ENCODE measurements at regions not wholly inside any gene's neighbourhood (a gene's known extent, or its start where the extent isn't known, plus 50 kb on each side); places are given as distances from the start of the nearest gene placed in this dataset.

DNA sequence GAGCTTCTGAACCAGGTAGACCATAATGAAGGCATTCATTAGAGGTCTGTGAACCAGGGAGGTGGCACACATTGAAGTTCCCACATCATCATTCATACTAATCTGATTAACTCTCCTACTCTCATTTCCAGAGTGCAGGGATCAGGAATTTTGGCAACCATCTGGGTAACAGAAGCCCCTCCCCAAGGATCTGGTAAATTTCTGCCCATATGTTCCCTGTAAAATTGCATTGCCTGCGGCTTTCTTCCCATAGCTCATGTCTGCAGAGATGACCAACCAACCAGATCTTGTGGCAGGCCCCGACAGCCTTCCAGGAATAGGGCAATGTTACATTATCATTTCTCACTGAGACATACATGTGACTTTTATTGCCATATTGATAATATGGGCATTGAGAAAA lies 111.4 kb upstream of the CHL1 start:
- BruUV-seq (replicated peaks), result no TSS peak
- DNase-seq (ENCODE audit: extremely low read depth in 1 of 4, low spot score in 3 of 4) (no peak), FAIRE-seq (no peak), ATAC-seq (no peak)
- in situ Hi-C loops (cut with MboI), result no loop called here
- Histone ChIP-seq H3K27me3 (ENCODE audit: control insufficient read depth in 2 of 2, insufficient read depth in 2 of 2, low read length in 2 of 2) (no peaks in the 10 kb centered on the region), H4K20me1 (replicated peaks; ENCODE audit: control insufficient read depth, insufficient read depth, low read length) (no peaks in the 10 kb centered on the region), H3K4me1 (replicated peaks in 1 of 2; ENCODE audit: control insufficient read depth in 2 of 2, insufficient read depth in 2 of 2, low read length in 2 of 2) (no peaks in the 10 kb centered on the region), H3K9ac (ENCODE audit: insufficient read depth in 1 of 2, low read depth in 2 of 2, low read length in 2 of 2) (no peak overlapping the region), H3K36me3 (ENCODE audit: control insufficient read depth, insufficient read depth, low read length) (no peaks in the 10 kb centered on the region), H2AFZ (ENCODE audit: low read depth, low read length) (no peak overlapping the region), H3K4me3 (no peak overlapping the region), H3K27ac (ENCODE audit: extremely low read depth, low read depth, low read length) (no peak overlapping the region), H3K79me2 (ENCODE audit: control insufficient read depth, insufficient read depth, low read length) (no peaks in the 10 kb centered on the region), H3K9me3 (replicated peaks; ENCODE audit: control insufficient read depth, insufficient read depth, low read depth, low read length) (0 out of 2 replicates have a peak, but pooled peaks cover 3% of the 10 kb centered on the region), H3K9me1 (ENCODE audit: control insufficient read depth, insufficient read depth, low read length) (no peaks in the 10 kb centered on the region), H3K4me2 (ENCODE audit: insufficient read depth, low read length) (no peak overlapping the region)
- intact Hi-C loops (cut with micrococcal nuclease), result no loop called here
- CTCF ChIA-PET (ENCODE audit: low intra/inter-chr PET ratio), result no interaction called here
- TF ChIP-seq ZNF121 (CRISPR knock-in tag; conservative IDR thresholded peaks at IDR 0.05) (no peak), SP2 (IDR thresholded peaks at IDR 0.05; ENCODE audit: extremely low read depth, low read depth, low read length, poor library complexity, severe bottlenecking) (no peak), CTBP1 (IDR thresholded peaks at IDR 0.05; ENCODE audit: borderline replicate concordance) (no peak), HNRNPLL (IDR thresholded peaks at IDR 0.05; ENCODE audit: low read depth, low read length, poor library complexity, severe bottlenecking) (no peak), SMARCE1 (IDR thresholded peaks at IDR 0.05) (no peak), TSC22D4 (tag; IDR thresholded peaks at IDR 0.05) (no peak), NR2C1 (IDR thresholded peaks at IDR 0.05) (no peak), NR2C1 (tag; IDR thresholded peaks at IDR 0.05) (no peak), L3MBTL2 (IDR thresholded peaks at IDR 0.05) (no peak), BMI1 (IDR thresholded peaks at IDR 0.05; ENCODE audit: low read length) (no peak), E2F3 (CRISPR knock-in tag; IDR thresholded peaks at IDR 0.05) (no peak)
- TF ChIP-seq, protein P1, sequence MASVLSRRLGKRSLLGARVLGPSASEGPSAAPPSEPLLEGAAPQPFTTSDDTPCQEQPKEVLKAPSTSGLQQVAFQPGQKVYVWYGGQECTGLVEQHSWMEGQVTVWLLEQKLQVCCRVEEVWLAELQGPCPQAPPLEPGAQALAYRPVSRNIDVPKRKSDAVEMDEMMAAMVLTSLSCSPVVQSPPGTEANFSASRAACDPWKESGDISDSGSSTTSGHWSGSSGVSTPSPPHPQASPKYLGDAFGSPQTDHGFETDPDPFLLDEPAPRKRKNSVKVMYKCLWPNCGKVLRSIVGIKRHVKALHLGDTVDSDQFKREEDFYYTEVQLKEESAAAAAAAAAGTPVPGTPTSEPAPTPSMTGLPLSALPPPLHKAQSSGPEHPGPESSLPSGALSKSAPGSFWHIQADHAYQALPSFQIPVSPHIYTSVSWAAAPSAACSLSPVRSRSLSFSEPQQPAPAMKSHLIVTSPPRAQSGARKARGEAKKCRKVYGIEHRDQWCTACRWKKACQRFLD (CRISPR knock-in tag; IDR thresholded peaks at IDR 0.05), result no peak
- POLR2A ChIA-PET, result no interaction called here
- WGBS (ENCODE audit: insufficient coverage, low coverage, missing lambda C conversion rate), result 3% methylated on average over 2 of the region's 2 CpGs

Data from K562 (cell line).